ENCODE measurements at regions not wholly inside any gene's neighbourhood (a gene's known extent, or its start where the extent isn't known, plus 50 kb on each side); places are given as distances from the start of the nearest gene placed in this dataset.

DNA sequence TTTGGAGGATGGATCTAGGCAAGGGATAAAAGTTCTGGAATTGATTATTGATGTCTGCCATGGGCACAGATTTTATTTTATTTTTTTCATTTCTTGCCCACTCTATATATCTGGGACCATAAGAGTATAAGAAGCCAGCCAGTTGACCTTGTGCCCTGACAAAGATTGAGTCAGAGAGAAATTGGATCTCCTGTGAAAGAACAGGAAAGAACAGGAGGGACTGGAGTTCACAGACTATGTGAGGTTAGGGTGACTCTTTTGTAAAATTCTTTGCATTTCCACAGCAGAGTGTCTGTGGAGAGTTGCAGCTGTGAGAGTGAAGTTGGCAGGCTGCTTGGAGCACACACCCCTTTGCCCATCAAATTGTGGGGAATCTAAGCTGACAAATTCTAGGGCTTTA is 358.4 kb upstream of the TBX3 start:
- no peak for TF ChIP-seq HDGF (IDR thresholded peaks at IDR 0.05; ENCODE audit: borderline replicate concordance)
- TF ChIP-seq FOXM1 (IDR thresholded peaks at IDR 0.05; ENCODE audit: borderline replicate concordance) = no peak
- no peak for TF ChIP-seq ARNT (IDR thresholded peaks at IDR 0.05)
- TF ChIP-seq TARDBP (IDR thresholded peaks at IDR 0.05) = no peak
- no peak for TF ChIP-seq NFRKB (IDR thresholded peaks at IDR 0.05)
- no peak for TF ChIP-seq BHLHE40 (IDR thresholded peaks at IDR 0.05; ENCODE audit: borderline replicate concordance)
- TF ChIP-seq ZNF384 (IDR thresholded peaks at IDR 0.05) = no peak
- TF ChIP-seq FOXA1 (IDR thresholded peaks at IDR 0.05) = no peak
- TF ChIP-seq CTBP1 (IDR thresholded peaks at IDR 0.05; ENCODE audit: borderline replicate concordance) = no peak
- no peak for TF ChIP-seq L3MBTL2 (conservative IDR thresholded peaks at IDR 0.05)
- TF ChIP-seq SP1 (IDR thresholded peaks at IDR 0.05) = no peak
